HEK293T (cell line): ENCODE measurements at regions not wholly inside any gene's neighbourhood (a gene's known extent, or its start where the extent isn't known, plus 50 kb on each side); places are given as distances from the start of the nearest gene placed in this dataset.

ENCODE experiments used
- BHLHE40 ChIP-seq: fragments of 450-650 bp; IDR thresholded peaks from 2 replicates; pipeline ENCODE4 v1.6.1; 2016; ENCODE audit warnings: mild to moderate bottlenecking, moderate library complexity, borderline replicate concordance
- FOXK2 ChIP-seq: fragments of 450-650 bp; IDR thresholded peaks from 2 replicates; pipeline ENCODE4 v1.6.1; 2016; ENCODE audit warnings: mild to moderate bottlenecking
- HDGF ChIP-seq: fragments of 450-650 bp; IDR thresholded peaks from 2 replicates; pipeline ENCODE4 v1.6.1; 2017; ENCODE audit warnings: antibody characterized with exemption, borderline replicate concordance
- NFRKB ChIP-seq: fragments of 450-650 bp; IDR thresholded peaks from 2 replicates; pipeline ENCODE4 v1.6.1; 2016; ENCODE audit warnings: mild to moderate bottlenecking, moderate library complexity
- SUZ12 ChIP-seq: fragments of 450-650 bp; IDR thresholded peaks from 2 replicates; pipeline ENCODE4 v1.6.1; 2016; ENCODE audit warnings: mild to moderate bottlenecking

- TF ChIP-seq HDGF (no peak), SUZ12 (no peak), BHLHE40 (no peak), NFRKB (no peak), FOXK2 (no peak)
These were observed 238.8 kb downstream of the RNF152 start for GRCh38 chr18:61653823-61654551.
